GM12891 (cell line): ENCODE measurements at regions not wholly inside any gene's neighbourhood (a gene's known extent, or its start where the extent isn't known, plus 50 kb on each side); places are given as distances from the start of the nearest gene placed in this dataset.

Source experiments
- PAX5 ChIP-seq: IDR thresholded peaks from 2 replicates; pipeline ENCODE4 v1.6.1; 2011; ENCODE audit warnings: low read length, moderate library complexity, mild to moderate bottlenecking; ENCODE audit not compliant: insufficient read depth, severe bottlenecking
- POLR2A ChIP-seq: IDR thresholded peaks from 2 replicates; pipeline ENCODE4 v1.6.1; 2011; ENCODE audit warnings: low read depth, low read length, control low read depth
- POLR2AphosphoS5 ChIP-seq: IDR thresholded peaks from 2 replicates; pipeline ENCODE4 v1.6.1; 2011; ENCODE audit warnings: low read depth, low read length, control low read depth
- POU2F2 ChIP-seq: IDR thresholded peaks from 2 replicates; pipeline ENCODE4 v1.6.1; 2011; ENCODE audit warnings: low read depth, mild to moderate bottlenecking, control low read depth, low read length, moderate library complexity
- TAF1 ChIP-seq: IDR thresholded peaks from 2 replicates; pipeline ENCODE4 v1.6.1; 2011; ENCODE audit warnings: low read depth, low read length, control low read depth

- TF ChIP-seq POLR2A (no peak), POU2F2 (no peak), TAF1 (no peak), POLR2AphosphoS5 (no peak), PAX5 (no peak)
Measured at GRCh38 chr5:4100739-4101138, 505.1 kb downstream of the IRX1 start.
